Endothelial cell (in vitro differentiated cells): ENCODE measurements at regions not wholly inside any gene's neighbourhood (a gene's known extent, or its start where the extent isn't known, plus 50 kb on each side); places are given as distances from the start of the nearest gene placed in this dataset.

Source experiments
- DNase-seq: peaks from one replicate; pipeline ENCODE4 v3.0.0; 2021; ENCODE audit warnings: low spot score
- H3K27ac Mint-ChIP-seq: one replicate; pipeline ENCODE4 v1.8.0; 2021; ENCODE audit warnings: mixed read lengths, inconsistent platforms; ENCODE audit not compliant: unreplicated experiment
- H3K27me3 Mint-ChIP-seq: one replicate; pipeline ENCODE4 v1.8.0; 2021; ENCODE audit warnings: mild to moderate bottlenecking, moderate library complexity, mixed read lengths, inconsistent platforms; ENCODE audit not compliant: unreplicated experiment
- H3K36me3 Mint-ChIP-seq: one replicate; pipeline ENCODE4 v1.8.0; 2021; ENCODE audit warnings: mild to moderate bottlenecking, low read depth, mixed read lengths, inconsistent platforms; ENCODE audit not compliant: unreplicated experiment
- H3K4me1 Mint-ChIP-seq: one replicate; pipeline ENCODE4 v1.8.0; 2021; ENCODE audit warnings: mild to moderate bottlenecking, mixed read lengths, inconsistent platforms; ENCODE audit not compliant: unreplicated experiment
- H3K4me3 Mint-ChIP-seq: one replicate; pipeline ENCODE4 v1.8.0; 2021; ENCODE audit warnings: mild to moderate bottlenecking, mixed read lengths, inconsistent platforms; ENCODE audit not compliant: unreplicated experiment
- H3K9me3 Mint-ChIP-seq: one replicate; pipeline ENCODE4 v1.8.0; 2021; ENCODE audit warnings: mixed read lengths, inconsistent platforms; ENCODE audit not compliant: unreplicated experiment
- CTCF ChIP-seq: fragments of 200-600 bp; sonication (generic); IDR thresholded peaks from one replicate; pipeline ENCODE4 v1.5.0; 2021; ENCODE audit warnings: antibody characterized with exemption; ENCODE audit not compliant: unreplicated experiment

GRCh38 chr15:61685971-61686370 is 374.3 kb downstream of the VPS13C start:
- DNase-seq: no peak

GRCh38 chr15:61685534-61685933 is 374.7 kb downstream of the VPS13C start:
- no peaks in the 10 kb centered on the region for H3K27me3 Mint-ChIP-seq
- H3K4me3 Mint-ChIP-seq: no peak overlapping the region
- H3K27ac Mint-ChIP-seq: no peak overlapping the region
- DNase-seq: no peak
- TF ChIP-seq CTCF: no peak
- no peaks in the 10 kb centered on the region for H3K9me3 Mint-ChIP-seq
- peaks cover 11% of the 10 kb centered on the region for H3K4me1 Mint-ChIP-seq
- H3K36me3 Mint-ChIP-seq: no peaks in the 10 kb centered on the region

More at GRCh38 chr15:61685971-61686370, 374.3 kb downstream of the VPS13C start:
- H3K36me3 Mint-ChIP-seq: no peaks in the 10 kb centered on the region
- no peaks in the 10 kb centered on the region for H3K27me3 Mint-ChIP-seq
- peaks cover 8% of the 10 kb centered on the region for H3K4me1 Mint-ChIP-seq
- H3K9me3 Mint-ChIP-seq: no peaks in the 10 kb centered on the region
- H3K4me3 Mint-ChIP-seq: no peak overlapping the region
- no peak overlapping the region for H3K27ac Mint-ChIP-seq
- TF ChIP-seq CTCF: no peak

- Mint-ChIP-seq H3K36me3 (no peaks in the 10 kb centered on the region), H3K4me3 (no peak overlapping the region), H3K9me3 (no peaks in the 10 kb centered on the region), H3K27ac (no peak overlapping the region), H3K4me1 (peaks cover 11% of the 10 kb centered on the region), H3K27me3 (no peaks in the 10 kb centered on the region)
- no peak for TF ChIP-seq CTCF
- DNase-seq: no peak
Measured at GRCh38 chr15:61684749-61685467, 375.3 kb downstream of the VPS13C start.

DNA sequence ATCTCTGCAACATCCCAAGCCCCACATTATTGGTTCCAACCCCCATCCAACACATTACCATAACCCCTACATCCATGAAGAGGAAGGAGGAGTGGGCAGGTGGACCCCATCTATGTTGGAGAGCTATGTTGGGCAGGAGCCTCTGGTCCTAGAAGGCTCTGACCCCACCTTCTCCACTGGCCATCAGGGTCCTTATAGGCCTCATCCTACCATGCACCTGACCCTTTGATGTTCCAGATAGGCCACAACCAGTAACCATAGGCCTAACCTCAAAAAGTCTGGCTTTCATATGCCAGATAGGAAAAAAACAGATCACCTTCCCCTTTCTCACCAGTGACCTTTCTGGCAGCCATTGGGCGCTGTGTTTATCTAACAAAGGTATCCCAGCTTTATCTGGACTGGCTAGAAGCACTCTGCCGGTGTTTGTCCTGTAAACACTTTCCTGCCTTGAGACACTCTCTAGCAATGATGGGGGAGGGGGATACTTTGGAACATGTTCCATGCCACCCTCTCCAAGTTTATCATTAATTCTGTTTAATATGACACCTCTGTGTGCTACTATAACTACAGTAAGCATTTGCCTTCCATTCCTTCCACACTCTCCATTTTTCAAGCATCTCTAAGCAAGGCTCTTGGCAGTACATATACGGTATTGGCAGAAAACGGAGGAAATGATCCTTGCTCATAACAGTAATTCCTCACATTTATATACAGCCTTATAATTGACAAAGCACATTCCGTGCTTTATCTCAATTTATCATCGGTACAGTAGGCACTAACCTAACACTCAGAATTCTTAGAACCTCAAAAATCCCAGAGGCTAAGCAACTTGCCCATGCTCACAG is 377.1 kb downstream of the VPS13C start:
- no peak for TF ChIP-seq CTCF
- DNase-seq: no peak
- no peaks in the 10 kb centered on the region for H3K36me3 Mint-ChIP-seq
- H3K9me3 Mint-ChIP-seq: no peaks in the 10 kb centered on the region
- H3K4me3 Mint-ChIP-seq: no peak overlapping the region
- no peaks in the 10 kb centered on the region for H3K27me3 Mint-ChIP-seq
- H3K27ac Mint-ChIP-seq: no peak overlapping the region
- H3K4me1 Mint-ChIP-seq: peaks cover 20% of the 10 kb centered on the region

- DNase-seq: no peak
- Mint-ChIP-seq H3K4me3 (no peak overlapping the region), H3K27ac (no peak overlapping the region), H3K9me3 (no peaks in the 10 kb centered on the region), H3K4me1 (peaks cover 20% of the 10 kb centered on the region), H3K36me3 (no peaks in the 10 kb centered on the region), H3K27me3 (no peaks in the 10 kb centered on the region)
- TF ChIP-seq CTCF: no peak
Measured at GRCh38 chr15:61681676-61682075, 378.6 kb downstream of the VPS13C start.
